GM12865 (cell line): ENCODE measurements at regions not wholly inside any gene's neighbourhood (a gene's known extent, or its start where the extent isn't known, plus 50 kb on each side); places are given as distances from the start of the nearest gene placed in this dataset.
"Not testable (repeated sequence)": the region's sequence is repeated elsewhere in the genome, so short reads cannot be mapped to it uniquely, and the experiment has no call there.

Experiments
- DNase-seq: peaks from one replicate; pipeline ENCODE4 v3.0.0; 2010; ENCODE audit warnings: low read depth
- H3K4me3 ChIP-seq: 2 replicates; pipeline ENCODE4 v1.5.1; 2011; ENCODE audit warnings: mild to moderate bottlenecking, low read depth, low read length, control low read depth
- CTCF ChIP-seq: IDR thresholded peaks from 2 replicates; pipeline ENCODE4 v1.5.1; 2011; ENCODE audit warnings: low read length, control low read depth, low read depth, inconsistent platforms; ENCODE audit not compliant: insufficient read depth; ENCODE audit errors: missing control alignments

GRCh38 chr17:30600830-30601494 lies 123.8 kb downstream of the GOSR1 start:
- peak overlapping the region; percentile 71 for H3K4me3 ChIP-seq
- TF ChIP-seq CTCF = no peak
- DNase-seq = peak; percentile 43

GRCh38 chr17:30600060-30600829 lies 123.0 kb downstream of the GOSR1 start:
- peak overlapping the region; percentile 71 for H3K4me3 ChIP-seq
- peak; percentile 89 for DNase-seq
- TF ChIP-seq CTCF = peak; percentile 54

- H3K4me3 ChIP-seq = peak overlapping the region; percentile 71
- no peak for TF ChIP-seq CTCF
- peak; percentile 48 for DNase-seq
These were observed 122.3 kb downstream of the GOSR1 start for GRCh38 chr17:30599428-30600059.

GRCh38 chr17:30597776-30598288 lies 120.6 kb downstream of the GOSR1 start:
- DNase-seq = no peak
- H3K4me3 ChIP-seq = no peak overlapping the region
- TF ChIP-seq CTCF = no peak

GRCh38 chr17:30596948-30597775 lies 120.0 kb downstream of the GOSR1 start:
- not testable (repeated sequence) for H3K4me3 ChIP-seq, DNase-seq

- H3K4me3 ChIP-seq, DNase-seq: not testable (repeated sequence)
These were observed 117.8 kb downstream of the GOSR1 start for GRCh38 chr17:30594953-30595371.

- no peak for DNase-seq
- no peak for TF ChIP-seq CTCF
These were observed 117.2 kb downstream of the GOSR1 start for GRCh38 chr17:30594223-30594952.

More at GRCh38 chr17:30594223-30594952, 117.2 kb downstream of the GOSR1 start:
- no peak overlapping the region for H3K4me3 ChIP-seq
